ENCODE measurements at regions not wholly inside any gene's neighbourhood (a gene's known extent, or its start where the extent isn't known, plus 50 kb on each side); places are given as distances from the start of the nearest gene placed in this dataset.

GRCh38 chr17:79529661-79530081, 81.2 kb downstream of the RBFOX3 start:
- TF ChIP-seq EZH2phosphoT487 (IDR thresholded peaks at IDR 0.05; ENCODE audit: insufficient read depth, low read depth) (no peak), EZH2 (IDR thresholded peaks at IDR 0.05; ENCODE audit: insufficient read depth, poor library complexity, severe bottlenecking) (no peak)

Measured in GM23248 (cell line).